K562 (cell line): ENCODE measurements at regions not wholly inside any gene's neighbourhood (a gene's known extent, or its start where the extent isn't known, plus 50 kb on each side); places are given as distances from the start of the nearest gene placed in this dataset.

Experiments
- ATAC-seq: fragments of 200-7000 bp; cut with Tn5 transposase; 3 replicates; pipeline ENCODE4 v1.9.1; 2020; ENCODE audit warnings: moderate library complexity
- BruUV-seq: library from RNA; stranded (reverse); fragments of 400-500 nt; replicated peaks from 2 replicates; lab custom pipeline; 2021; lab: Mats Ljungman, UMichigan
- CTCF ChIA-PET: fragments of 300-600 bp; formaldehyde crosslinking; extraction: SDS; loops from one replicate; lab custom pipeline; 2021; ENCODE audit warnings: low intra/inter-chr PET ratio; lab: Yijun Ruan, JAX
- POLR2A ChIA-PET: fragments of 300-600, 350-650 bp; sonication (Branson Sonifier 250); formaldehyde crosslinking; extraction: SDS; loops from one replicate; lab custom pipeline; 2021; ENCODE audit warnings: antibody characterized with exemption, inconsistent platforms; lab: Yijun Ruan, JAX
- DNase-seq, 4 experiments: peaks; one replicate each; pipeline versions ENCODE4 v3.0.0 to v3.0.0-alpha.2; 2011 to 2018; ENCODE audit warnings: low spot score in 3 of 4, mixed read lengths in 3 of 4; ENCODE audit errors: extremely low read depth in 1 of 4
- FAIRE-seq: peaks from 2 replicates; lab custom pipeline; 2011; peaks lifted over from hg19 to GRCh38; lab: Jason Lieb, UNC
- H2AFZ ChIP-seq: 2 replicates; pipeline ENCODE4 v1.6.0; 2011; ENCODE audit warnings: low read depth, low read length, control low read depth, inconsistent platforms
- H3K27ac ChIP-seq: fragments of 200-600 bp; 3 replicates; pipeline ENCODE4 v1.8.0; 2011; ENCODE audit warnings: low read depth, mild to moderate bottlenecking, control low read depth, inconsistent platforms, low read length, moderate library complexity, mixed read lengths; ENCODE audit errors: extremely low read depth
- H3K27me3 ChIP-seq, 2 experiments: fragments of 300-600 bp in 1 of 2; 2 replicates in 1 of 2; 3 replicates in 1 of 2; pipeline versions ENCODE4 v1.6.0 to v1.8.0; 2011; ENCODE audit warnings: inconsistent platforms in 2 of 2, low read length in 2 of 2, mild to moderate bottlenecking in 1 of 2, mixed read lengths in 1 of 2, moderate library complexity in 1 of 2; ENCODE audit not compliant: control insufficient read depth in 2 of 2, insufficient read depth in 2 of 2
- H3K36me3 ChIP-seq: fragments of 300-600 bp; 3 replicates; pipeline ENCODE4 v1.8.0; 2011; ENCODE audit warnings: mild to moderate bottlenecking, low read length, inconsistent platforms; ENCODE audit not compliant: control insufficient read depth, insufficient read depth
- H3K4me1 ChIP-seq, 2 experiments: fragments of 200-600 bp in 1 of 2; replicated peaks in 1 of 2; 2 replicates in 1 of 2; 3 replicates in 1 of 2; pipeline versions ENCODE4 v1.5.1 to v1.8.0; 2011; ENCODE audit warnings: inconsistent platforms in 2 of 2, low read length in 2 of 2, mild to moderate bottlenecking in 1 of 2, mixed read lengths in 1 of 2, moderate library complexity in 1 of 2; ENCODE audit not compliant: control insufficient read depth in 2 of 2, insufficient read depth in 2 of 2
- H3K4me2 ChIP-seq: 2 replicates; pipeline ENCODE4 v1.6.1; 2011; ENCODE audit warnings: low read length, control low read depth, inconsistent platforms, mixed read lengths; ENCODE audit not compliant: insufficient read depth
- H3K4me3 ChIP-seq: fragments of 200-600 bp; sonication (generic), shearing (Covaris generic); 2 replicates; pipeline ENCODE4 v1.5.1; 2016; ENCODE audit warnings: control low read depth, inconsistent platforms
- H3K79me2 ChIP-seq: fragments of 200-600 bp; 3 replicates; pipeline ENCODE4 v1.8.0; 2011; ENCODE audit warnings: low read length, inconsistent platforms; ENCODE audit not compliant: control insufficient read depth, insufficient read depth
- H3K9ac ChIP-seq, 2 experiments: 2 replicates each; pipeline versions ENCODE4 v1.6.0 to v1.6.1; 2011; ENCODE audit warnings: low read depth in 2 of 2, low read length in 2 of 2, control low read depth in 1 of 2, inconsistent platforms in 1 of 2, mild to moderate bottlenecking in 1 of 2, mixed read lengths in 1 of 2; ENCODE audit not compliant: insufficient read depth in 1 of 2
- H3K9me1 ChIP-seq: one replicate; pipeline ENCODE4 v1.6.0; 2011; ENCODE audit warnings: inconsistent platforms, mild to moderate bottlenecking, low read length, moderate library complexity; ENCODE audit not compliant: control insufficient read depth, insufficient read depth
- H3K9me3 ChIP-seq: replicated peaks from 2 replicates; pipeline ENCODE4 v1.5.1; 2011; ENCODE audit warnings: low read depth, low read length, inconsistent platforms; ENCODE audit not compliant: control insufficient read depth, insufficient read depth
- H4K20me1 ChIP-seq: replicated peaks from 2 replicates; pipeline ENCODE4 v1.6.1; 2011; ENCODE audit warnings: low read length, inconsistent platforms, mixed read lengths; ENCODE audit not compliant: control insufficient read depth, insufficient read depth
- CXXC5 ChIP-seq: fragments of 250-450 bp; sonication (Bioruptor Pico); IDR thresholded peaks from 2 replicates; pipeline ENCODE4 v1.8.0; 2022; ENCODE audit warnings: inconsistent platforms, mild to moderate bottlenecking, moderate library complexity
- FOXA3 ChIP-seq, 2 experiments: fragments of 450-650 bp in 1 of 2; sonication (generic) in 1 of 2; formaldehyde crosslinking; IDR thresholded peaks in 1 of 2; conservative IDR thresholded peaks in 1 of 2; 2 replicates each; pipeline versions ENCODE4 v1.4.0 to v1.8.0; 2020 to 2022; ENCODE audit warnings: mild to moderate bottlenecking in 2 of 2, missing genetic modification reagents in 1 of 2
- LARP7 ChIP-seq: fragments of 450-650 bp; IDR thresholded peaks from 2 replicates; pipeline ENCODE4 v1.6.1; 2016
- MBD2 ChIP-seq: sonication (generic); IDR thresholded peaks from 2 replicates; pipeline ENCODE4 v1.6.1; 2016; ENCODE audit warnings: low read depth, borderline replicate concordance
- RBM14 ChIP-seq: fragments of 200-400 bp; formaldehyde crosslinking; IDR thresholded peaks from 2 replicates; pipeline ENCODE4 v1.6.1; 2018; ENCODE audit warnings: low read depth, mild to moderate bottlenecking, low read length, moderate library complexity, borderline replicate concordance; ENCODE audit not compliant: insufficient read depth
- SMARCE1 ChIP-seq: fragments of 450-650 bp; IDR thresholded peaks from 2 replicates; pipeline ENCODE4 v1.7.1; 2016; ENCODE audit warnings: mild to moderate bottlenecking
- STAT5B ChIP-seq: fragments of 250-450 bp; sonication (Bioruptor Pico); IDR thresholded peaks from 2 replicates; pipeline ENCODE4 v1.8.0; 2021; ENCODE audit warnings: mild to moderate bottlenecking, inconsistent platforms
- YY1 ChIP-seq, 3 experiments: IDR thresholded peaks; 2 replicates each; pipeline ENCODE4 v1.6.1; 2011; ENCODE audit warnings: low read length in 2 of 3, mild to moderate bottlenecking in 2 of 3, moderate library complexity in 2 of 3, borderline replicate concordance in 1 of 3, control low read depth in 1 of 3, low read depth in 1 of 3; ENCODE audit not compliant: insufficient read depth in 3 of 3, insufficient replicate concordance in 2 of 3, control insufficient read depth in 1 of 3, insufficient read length in 1 of 3; ENCODE audit errors: extremely low read depth in 1 of 3
- ZNF253 ChIP-seq: fragments of 250-450 bp; sonication (Bioruptor Pico); conservative IDR thresholded peaks from 2 replicates; pipeline ENCODE4 v1.6.1; 2021; ENCODE audit warnings: mild to moderate bottlenecking
- WGBS: fragments of 100-300 bp; shearing (Covaris generic); methylation state at CpG from one replicate; pipeline ENCODE4 v1.1.6; 2016; ENCODE audit warnings: low coverage, mixed read lengths; ENCODE audit not compliant: insufficient coverage; ENCODE audit errors: missing lambda C conversion rate; 5-methylcytosine and 5-hydroxymethylcytosine counted together
- in situ Hi-C: fragments of 300-500 bp; cut with MboI; formaldehyde crosslinking; loops from 4 replicates; pipeline ENCODE4 v1.15.0; 2018; ENCODE audit warnings: inconsistent platforms, mixed read lengths
- intact Hi-C: fragments of 100-400 bp; cut with micrococcal nuclease; formaldehyde crosslinking; loops from 2 replicates; pipeline ENCODE4 v1.14.2; 2022
- TF ChIP-seq, protein P1 (sequence below): fragments of 450-650 bp; IDR thresholded peaks from 2 replicates; pipeline ENCODE4 v1.6.1; 2018; ENCODE audit warnings: mild to moderate bottlenecking, low read depth; ENCODE audit not compliant: partially characterized antibody

GRCh38 chr5:158200619-158201018 is 341.7 kb upstream of the CLINT1 start (continued):
- TF ChIP-seq CXXC5 (CRISPR knock-in tag), result no peak
- TF ChIP-seq YY1 (IDR thresholded peaks at IDR 0.05; ENCODE audit: borderline replicate concordance in 1 of 3, control insufficient read depth in 1 of 3, extremely low read depth in 1 of 3, insufficient read depth in 3 of 3, insufficient read length in 1 of 3, insufficient replicate concordance in 2 of 3, low read depth in 1 of 3, low read length in 2 of 3), result no peak
- no peak for TF ChIP-seq ZNF253 (CRISPR knock-in tag)

- 0% methylated on average over 6 of the region's 6 CpGs for WGBS
- no peaks in the 10 kb centered on the region for H3K4me1 ChIP-seq
- DNase-seq (no peak), ATAC-seq (no peak), FAIRE-seq (no peak)
- H3K9me3 ChIP-seq, result no peaks in the 10 kb centered on the region
- H2AFZ ChIP-seq, result no peak overlapping the region
- H4K20me1 ChIP-seq, result no peaks in the 10 kb centered on the region
- POLR2A ChIA-PET, result interaction anchor here (0.7 kb wide), 1 partner anchor 9 kb away, joined by 3 read pairs; no protein-coding TSS in a partner anchor
- no peaks in the 10 kb centered on the region for H3K36me3 ChIP-seq
- in situ Hi-C loops, result loop anchor here (10.0 kb wide), 1 partner anchor 1136 kb away; the partner anchor contains the start of gene IL12B
- intact Hi-C loops, result no loop called here
- H3K4me3 ChIP-seq, result no peak overlapping the region
- H3K27ac ChIP-seq, result no peak overlapping the region
- TF ChIP-seq SMARCE1, result no peak
- TF ChIP-seq RBM14, result no peak
- no peak for TF ChIP-seq MBD2
- TF ChIP-seq LARP7, result no peak
- TF ChIP-seq STAT5B (CRISPR knock-in tag), result no peak
- TF ChIP-seq, protein P1, sequence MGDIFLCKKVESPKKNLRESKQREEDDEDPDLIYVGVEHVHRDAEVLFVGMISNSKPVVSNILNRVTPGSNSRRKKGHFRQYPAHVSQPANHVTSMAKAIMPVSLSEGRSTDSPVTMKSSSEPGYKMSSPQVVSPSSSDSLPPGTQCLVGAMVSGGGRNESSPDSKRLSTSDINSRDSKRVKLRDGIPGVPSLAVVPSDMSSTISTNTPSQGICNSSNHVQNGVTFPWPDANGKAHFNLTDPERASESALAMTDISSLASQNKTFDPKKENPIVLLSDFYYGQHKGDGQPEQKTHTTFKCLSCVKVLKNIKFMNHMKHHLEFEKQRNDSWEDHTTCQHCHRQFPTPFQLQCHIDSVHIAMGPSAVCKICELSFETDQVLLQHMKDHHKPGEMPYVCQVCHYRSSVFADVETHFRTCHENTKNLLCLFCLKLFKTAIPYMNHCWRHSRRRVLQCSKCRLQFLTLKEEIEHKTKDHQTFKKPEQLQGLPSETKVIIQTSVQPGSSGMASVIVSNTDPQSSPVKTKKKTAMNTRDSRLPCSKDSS, result no peak
- no peak for TF ChIP-seq FOXA3 (CRISPR knock-in tag; conservative IDR thresholded peaks at IDR 0.05 in 1 of 2, IDR thresholded peaks at IDR 0.05 in 1 of 2)
- H3K27me3 ChIP-seq, result no peaks in the 10 kb centered on the region; a peak in 1 of 5 replicates
- CTCF ChIA-PET, result no interaction called here
- H3K9ac ChIP-seq, result no peak overlapping the region
- BruUV-seq, result no TSS peak
- no peaks in the 10 kb centered on the region for H3K79me2 ChIP-seq
- H3K9me1 ChIP-seq, result no peaks in the 10 kb centered on the region
- no peak overlapping the region for H3K4me2 ChIP-seq
Measured at GRCh38 chr5:158198636-158199035, 339.7 kb upstream of the CLINT1 start.
